ENCODE measurements at regions not wholly inside any gene's neighbourhood (a gene's known extent, or its start where the extent isn't known, plus 50 kb on each side); places are given as distances from the start of the nearest gene placed in this dataset.

- TF ChIP-seq POLR2A (IDR thresholded peaks at IDR 0.05; ENCODE audit: low read length) (no peak), GATA1 (IDR thresholded peaks at IDR 0.05; ENCODE audit: low read depth, low read length) (no peak)
- no peak for DNase-seq
Measured at GRCh38 chr10:8873310-8873709, 818.8 kb downstream of the GATA3 start.

DNA sequence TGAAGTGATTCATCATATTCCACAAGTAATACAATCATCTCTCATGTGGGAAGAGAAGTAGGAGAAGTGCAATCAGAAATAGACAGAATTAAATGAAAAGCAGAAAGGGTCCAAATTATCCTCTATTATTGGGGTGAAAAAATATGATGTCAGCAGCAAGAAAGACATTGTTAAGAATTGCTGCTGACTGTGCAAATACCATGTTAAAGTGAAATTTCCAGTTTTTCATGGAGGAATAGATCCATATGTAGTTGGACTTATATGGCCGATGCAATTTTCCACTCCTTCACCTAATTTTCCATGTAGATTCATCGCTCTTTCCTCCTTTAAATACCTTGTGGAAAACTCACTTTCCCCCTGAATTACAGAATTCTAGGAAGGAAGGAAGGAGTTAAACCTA, 819.8 kb downstream of the GATA3 start:
- DNase-seq = no peak
- TF ChIP-seq POLR2A (IDR thresholded peaks at IDR 0.05; ENCODE audit: low read length) (no peak), GATA1 (IDR thresholded peaks at IDR 0.05; ENCODE audit: low read depth, low read length) (no peak)

DNA sequence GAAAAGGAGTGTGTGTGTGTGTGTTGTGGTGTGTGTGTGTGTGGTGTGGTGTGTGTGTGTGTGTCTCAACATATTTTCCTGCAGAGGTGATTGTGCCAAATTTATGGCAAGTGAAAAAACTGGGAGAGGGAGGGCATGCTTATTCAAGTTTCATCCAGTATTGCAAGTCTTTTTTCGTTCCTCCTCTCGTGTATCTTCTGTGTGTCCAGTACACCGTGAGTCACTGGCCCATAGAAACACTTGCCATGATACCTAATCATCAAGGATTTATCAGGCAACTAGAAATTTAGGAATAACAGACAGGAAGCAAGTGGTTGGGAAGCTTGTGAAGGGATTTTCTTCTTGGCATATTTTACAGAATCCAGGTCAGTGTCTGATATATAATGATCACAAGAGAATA, 820.5 kb downstream of the GATA3 start:
- TF ChIP-seq POLR2A (IDR thresholded peaks at IDR 0.05; ENCODE audit: low read length) = no peak
- TF ChIP-seq GATA1 (IDR thresholded peaks at IDR 0.05; ENCODE audit: low read depth, low read length) = no peak
- no peak for DNase-seq

DNA sequence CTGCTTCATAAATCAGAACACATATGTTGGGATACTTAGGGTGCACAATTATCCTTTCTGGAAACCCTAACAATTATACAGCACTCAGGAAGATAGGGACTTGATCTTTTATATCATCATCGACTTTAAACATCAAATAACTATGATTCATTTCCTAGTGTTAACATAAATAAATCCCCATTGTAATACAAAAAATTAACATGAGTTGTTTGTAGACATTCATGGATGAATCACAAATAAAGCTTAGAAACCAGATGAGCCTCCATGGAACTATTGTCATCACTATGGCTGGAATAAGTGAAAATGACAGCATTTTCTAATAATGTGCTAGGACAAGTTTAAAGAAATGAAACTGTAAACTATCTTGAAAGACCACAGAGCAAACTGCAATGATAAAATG, 821.7 kb downstream of the GATA3 start:
- TF ChIP-seq POLR2A (IDR thresholded peaks at IDR 0.05; ENCODE audit: low read length) (no peak), GATA1 (IDR thresholded peaks at IDR 0.05; ENCODE audit: low read depth, low read length) (no peak)
- no peak for DNase-seq

GRCh38 chr10:8889538-8889937, 835.0 kb downstream of the GATA3 start:
- TF ChIP-seq POLR2A (IDR thresholded peaks at IDR 0.05; ENCODE audit: low read length) = no peak
- TF ChIP-seq GATA1 (IDR thresholded peaks at IDR 0.05; ENCODE audit: low read depth, low read length) = no peak
- DNase-seq = no peak

DNA sequence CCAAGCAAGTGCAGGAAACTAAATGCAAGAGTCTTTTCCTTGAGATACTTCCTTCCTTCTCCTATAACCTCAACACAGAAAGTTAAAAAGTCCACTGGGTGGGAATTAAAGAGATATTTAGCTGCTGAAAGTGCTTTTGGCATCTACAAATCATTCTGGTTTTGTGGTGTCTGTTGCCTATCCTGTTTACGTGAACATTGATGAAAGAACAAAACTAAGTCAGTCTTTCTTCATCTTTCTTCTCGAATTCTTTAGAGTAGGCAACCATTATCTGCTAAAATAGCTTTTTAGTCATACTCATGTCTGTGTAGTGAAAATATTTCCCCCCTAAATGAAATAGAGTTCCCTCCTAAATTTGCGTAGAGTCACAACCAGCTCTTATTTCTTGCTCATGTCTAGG, 838.6 kb downstream of the GATA3 start:
- TF ChIP-seq POLR2A (IDR thresholded peaks at IDR 0.05; ENCODE audit: low read length) (no peak), GATA1 (IDR thresholded peaks at IDR 0.05; ENCODE audit: low read depth, low read length) (no peak)
- no peak for DNase-seq

GRCh38 chr10:8894148-8894547, 839.7 kb downstream of the GATA3 start:
- DNase-seq = no peak

DNA sequence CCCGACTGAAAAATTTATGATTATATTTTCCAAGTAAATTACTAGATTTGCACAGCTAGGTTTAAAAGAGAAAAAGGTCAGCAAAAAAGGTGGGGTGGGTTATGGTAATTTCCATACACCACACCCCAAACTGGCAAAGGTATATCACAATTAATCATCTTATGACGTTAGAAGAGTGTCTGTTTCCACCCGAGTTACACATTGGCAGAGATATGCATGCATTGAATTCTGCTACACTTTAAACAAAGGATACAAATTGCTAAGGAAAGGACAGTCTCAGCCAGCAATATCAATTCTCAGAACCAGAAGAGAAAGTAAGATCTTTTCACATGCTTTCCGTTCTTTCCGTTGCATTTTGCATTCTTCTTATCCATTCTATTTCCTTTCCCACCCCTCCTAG, 843.3 kb downstream of the GATA3 start:
- TF ChIP-seq POLR2A (IDR thresholded peaks at IDR 0.05; ENCODE audit: low read length) (no peak), GATA1 (IDR thresholded peaks at IDR 0.05; ENCODE audit: low read depth, low read length) (no peak)

More at GRCh38 chr10:8894148-8894547, 839.7 kb downstream of the GATA3 start:
- no peak for TF ChIP-seq POLR2A (IDR thresholded peaks at IDR 0.05; ENCODE audit: low read length)
- no peak for TF ChIP-seq GATA1 (IDR thresholded peaks at IDR 0.05; ENCODE audit: low read depth, low read length)

DNA sequence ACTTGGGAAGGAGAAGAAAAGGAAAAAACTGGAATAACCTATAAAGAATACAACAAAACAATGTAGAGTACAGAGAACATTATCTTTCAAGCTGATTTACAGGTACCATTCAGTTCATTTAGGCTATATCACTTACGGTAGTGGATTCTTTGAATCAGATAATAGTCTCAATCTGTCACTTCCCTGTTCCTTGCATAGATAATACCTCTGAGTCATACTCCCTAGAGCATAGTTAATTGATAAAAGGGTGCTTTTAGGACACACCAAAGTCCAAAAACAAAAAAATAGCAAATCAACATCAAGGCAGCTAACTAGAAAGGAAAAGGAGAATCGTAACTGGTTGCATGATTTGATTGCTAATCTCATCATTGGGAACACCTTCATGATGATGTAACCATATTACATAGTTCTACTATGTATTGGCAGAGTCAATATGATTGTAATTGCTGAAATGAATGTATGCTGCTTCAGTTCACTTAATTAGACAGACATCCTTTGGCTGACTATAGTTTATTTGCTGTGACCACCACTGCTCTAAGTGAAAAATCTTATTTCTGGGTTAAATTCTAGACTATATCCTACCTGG, 844.4 kb downstream of the GATA3 start:
- DNase-seq = no peak
- TF ChIP-seq POLR2A (IDR thresholded peaks at IDR 0.05; ENCODE audit: low read length) = no peak
- no peak for TF ChIP-seq GATA1 (IDR thresholded peaks at IDR 0.05; ENCODE audit: low read depth, low read length)

More for the DNA sequence above, 843.3 kb downstream of the GATA3 start:
- DNase-seq = no peak

GRCh38 chr10:8902926-8903325, 848.4 kb downstream of the GATA3 start:
- TF ChIP-seq POLR2A (IDR thresholded peaks at IDR 0.05; ENCODE audit: low read length) = no peak
- no peak for TF ChIP-seq GATA1 (IDR thresholded peaks at IDR 0.05; ENCODE audit: low read depth, low read length)
- no peak for DNase-seq

DNA sequence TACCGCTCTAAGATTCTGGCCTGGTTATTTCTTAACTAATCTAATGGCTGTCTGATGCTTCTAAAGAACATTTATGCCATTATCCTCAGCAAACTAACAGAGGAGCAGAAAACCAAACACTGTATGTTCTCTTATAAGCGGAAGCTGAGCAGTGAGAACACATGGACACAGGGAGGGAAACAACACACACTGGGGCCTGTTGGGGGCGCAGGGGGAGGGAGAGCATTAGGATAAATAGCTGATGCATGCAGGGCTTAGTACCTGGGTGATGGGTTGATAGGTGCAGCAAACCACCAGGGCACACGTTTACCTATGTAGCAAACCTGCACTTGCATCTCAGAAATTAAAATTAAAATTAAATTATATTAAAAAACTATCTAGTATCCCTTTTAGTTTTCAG, 853.5 kb downstream of the GATA3 start:
- DNase-seq = no peak
- TF ChIP-seq POLR2A (IDR thresholded peaks at IDR 0.05; ENCODE audit: low read length) = no peak
- TF ChIP-seq GATA1 (IDR thresholded peaks at IDR 0.05; ENCODE audit: low read depth, low read length) = no peak

DNA sequence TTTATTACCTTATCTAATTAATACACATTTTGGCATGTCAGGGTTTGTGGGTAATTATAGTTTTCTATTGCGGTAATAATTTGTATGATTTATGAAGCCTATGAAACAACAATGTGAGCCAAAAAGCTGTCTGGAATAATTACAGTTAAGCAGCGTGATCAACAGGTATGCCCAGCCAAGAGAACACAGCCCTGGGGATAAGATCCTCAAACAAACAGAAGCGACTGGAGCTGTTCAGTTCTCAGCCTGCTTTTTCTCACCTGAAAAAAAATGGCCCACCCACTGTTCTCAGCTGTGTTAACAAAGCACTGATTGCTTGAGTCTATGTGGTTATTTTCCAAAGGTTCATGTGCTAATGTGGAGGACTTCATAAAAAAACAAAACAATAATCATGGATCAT, 855.8 kb downstream of the GATA3 start:
- TF ChIP-seq GATA1 (IDR thresholded peaks at IDR 0.05; ENCODE audit: low read depth, low read length) (no peak), POLR2A (IDR thresholded peaks at IDR 0.05; ENCODE audit: low read length) (no peak)
- DNase-seq = no peak

GRCh38 chr10:8911032-8911431, 856.5 kb downstream of the GATA3 start:
- no peak for TF ChIP-seq GATA1 (IDR thresholded peaks at IDR 0.05; ENCODE audit: low read depth, low read length)
- no peak for TF ChIP-seq POLR2A (IDR thresholded peaks at IDR 0.05; ENCODE audit: low read length)
- DNase-seq = no peak

GRCh38 chr10:8912108-8912507, 857.6 kb downstream of the GATA3 start:
- DNase-seq = no peak
- no peak for TF ChIP-seq POLR2A (IDR thresholded peaks at IDR 0.05; ENCODE audit: low read length)
- no peak for TF ChIP-seq GATA1 (IDR thresholded peaks at IDR 0.05; ENCODE audit: low read depth, low read length)

DNA sequence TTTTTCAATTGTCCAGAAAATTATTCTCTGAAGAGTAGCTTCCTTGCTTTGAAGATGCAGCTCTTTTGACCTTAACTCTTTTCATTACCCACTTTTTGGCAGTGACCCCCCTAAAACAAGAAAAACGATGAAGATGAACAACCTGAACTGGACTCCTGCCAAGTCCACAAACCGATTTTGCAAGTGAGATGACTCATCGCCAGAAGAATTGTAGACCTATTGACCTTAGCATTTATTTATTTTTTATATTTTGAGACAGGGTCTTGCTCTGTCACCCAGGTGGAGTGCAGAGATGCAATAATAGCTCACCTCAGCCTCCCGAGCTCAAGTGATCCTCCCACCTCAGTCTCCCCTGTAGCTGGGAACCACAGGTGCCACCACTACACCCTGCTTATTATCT, 859.2 kb downstream of the GATA3 start:
- TF ChIP-seq POLR2A (IDR thresholded peaks at IDR 0.05; ENCODE audit: low read length) = no peak
- no peak for TF ChIP-seq GATA1 (IDR thresholded peaks at IDR 0.05; ENCODE audit: low read depth, low read length)
- no peak for DNase-seq

GRCh38 chr10:8919280-8919679, 864.8 kb downstream of the GATA3 start:
- no peak for DNase-seq
- no peak for TF ChIP-seq GATA1 (IDR thresholded peaks at IDR 0.05; ENCODE audit: low read depth, low read length)
- no peak for TF ChIP-seq POLR2A (IDR thresholded peaks at IDR 0.05; ENCODE audit: low read length)
